OCI-LY7 (cell line): ENCODE measurements at regions not wholly inside any gene's neighbourhood (a gene's known extent, or its start where the extent isn't known, plus 50 kb on each side); places are given as distances from the start of the nearest gene placed in this dataset.

Experiments
- BruUV-seq: library from RNA; stranded (reverse); fragments of 400-500 nt; replicated peaks from 2 replicates; lab custom pipeline; 2021; lab: Mats Ljungman, UMichigan
- CTCF ChIA-PET: fragments of 300-600 bp; sonication (Branson Sonifier 250); formaldehyde crosslinking; loops from one replicate; lab custom pipeline; 2022; ENCODE audit warnings: antibody characterized with exemption; ENCODE audit not compliant: unreplicated experiment; lab: Charles Lee
- POLR2A ChIA-PET: fragments of 300-600 bp; sonication (Branson Sonifier 250); formaldehyde crosslinking; loops from one replicate; lab custom pipeline; 2022; ENCODE audit warnings: antibody characterized with exemption; lab: Charles Lee
- DNase-seq: peaks from one replicate; pipeline ENCODE4 v3.0.0-alpha.2; 2015; ENCODE audit warnings: low spot score
- H2AFZ ChIP-seq: fragments of 200-600 bp; sonication (generic), shearing (Covaris generic); 2 replicates; pipeline ENCODE4 v1.6.1; 2014; ENCODE audit warnings: mild to moderate bottlenecking, antibody characterized with exemption, low read length, moderate library complexity
- H3K27ac ChIP-seq: fragments of 200-600 bp; sonication (generic); 2 replicates; pipeline ENCODE4 v1.5.1; 2014; ENCODE audit warnings: mixed run types, low read depth, mild to moderate bottlenecking, moderate library complexity, low read length, inconsistent platforms; ENCODE audit not compliant: poor library complexity, severe bottlenecking
- H3K36me3 ChIP-seq: fragments of 200-600 bp; sonication (generic); 2 replicates; pipeline ENCODE4 v1.6.1; 2014; ENCODE audit warnings: mild to moderate bottlenecking, antibody characterized with exemption, low read length, moderate library complexity, mixed read lengths; ENCODE audit not compliant: insufficient read depth
- H3K4me1 ChIP-seq: fragments of 200-600 bp; sonication (generic); 2 replicates; pipeline ENCODE4 v1.5.1; 2014; ENCODE audit warnings: mild to moderate bottlenecking, low read length; ENCODE audit not compliant: insufficient read depth, poor library complexity, severe bottlenecking
- H3K4me2 ChIP-seq: fragments of 200-600 bp; sonication (generic); 2 replicates; pipeline ENCODE4 v1.6.1; 2014; ENCODE audit warnings: mild to moderate bottlenecking, low read length
- H3K4me3 ChIP-seq: fragments of 200-600 bp; sonication (generic); 2 replicates; pipeline ENCODE4 v1.5.1; 2014; ENCODE audit warnings: mild to moderate bottlenecking, low read depth, low read length; ENCODE audit not compliant: poor library complexity, severe bottlenecking
- H3K79me2 ChIP-seq: fragments of 200-600 bp; sonication (generic); 2 replicates; pipeline ENCODE4 v1.6.1; 2016; ENCODE audit warnings: low read depth, mild to moderate bottlenecking, low read length, moderate library complexity, mixed read lengths; ENCODE audit not compliant: insufficient read depth
- H3K9me2 ChIP-seq: fragments of 200-600 bp; sonication (generic); 2 replicates; pipeline ENCODE4 v1.6.1; 2016; ENCODE audit warnings: mild to moderate bottlenecking, low read length, mixed read lengths; ENCODE audit not compliant: insufficient read depth
- H3K9me3 ChIP-seq: fragments of 200-600 bp; sonication (generic); 2 replicates; pipeline ENCODE4 v1.6.1; 2014; ENCODE audit warnings: mild to moderate bottlenecking, mixed run types, low read length, mixed read lengths
- H4K20me1 ChIP-seq: fragments of 200-600 bp; sonication (generic); 2 replicates; pipeline ENCODE4 v1.6.1; 2014; ENCODE audit warnings: mild to moderate bottlenecking, antibody characterized with exemption, low read length, moderate library complexity, mixed read lengths; ENCODE audit not compliant: insufficient read depth
- EZH2phosphoT487 ChIP-seq: fragments of 200-600 bp; sonication (generic); IDR thresholded peaks from 2 replicates; pipeline ENCODE4 v1.6.1; 2018; ENCODE audit warnings: low read depth, borderline replicate concordance, mild to moderate bottlenecking, mixed run types, antibody characterized with exemption, low read length, moderate library complexity, mixed read lengths
- intact Hi-C: fragments of 100-400 bp; cut with micrococcal nuclease; formaldehyde crosslinking; loops from one replicate; pipeline ENCODE4 v1.10.0; 2022; ENCODE audit not compliant: unreplicated experiment
- TF ChIP-seq, protein P1 (sequence below): fragments of 200-600 bp; sonication (generic); conservative IDR thresholded peaks from 2 replicates; pipeline ENCODE4 v1.5.1; 2014; ENCODE audit warnings: mild to moderate bottlenecking, antibody characterized with exemption, low read length, moderate library complexity, mixed read lengths

DNA sequence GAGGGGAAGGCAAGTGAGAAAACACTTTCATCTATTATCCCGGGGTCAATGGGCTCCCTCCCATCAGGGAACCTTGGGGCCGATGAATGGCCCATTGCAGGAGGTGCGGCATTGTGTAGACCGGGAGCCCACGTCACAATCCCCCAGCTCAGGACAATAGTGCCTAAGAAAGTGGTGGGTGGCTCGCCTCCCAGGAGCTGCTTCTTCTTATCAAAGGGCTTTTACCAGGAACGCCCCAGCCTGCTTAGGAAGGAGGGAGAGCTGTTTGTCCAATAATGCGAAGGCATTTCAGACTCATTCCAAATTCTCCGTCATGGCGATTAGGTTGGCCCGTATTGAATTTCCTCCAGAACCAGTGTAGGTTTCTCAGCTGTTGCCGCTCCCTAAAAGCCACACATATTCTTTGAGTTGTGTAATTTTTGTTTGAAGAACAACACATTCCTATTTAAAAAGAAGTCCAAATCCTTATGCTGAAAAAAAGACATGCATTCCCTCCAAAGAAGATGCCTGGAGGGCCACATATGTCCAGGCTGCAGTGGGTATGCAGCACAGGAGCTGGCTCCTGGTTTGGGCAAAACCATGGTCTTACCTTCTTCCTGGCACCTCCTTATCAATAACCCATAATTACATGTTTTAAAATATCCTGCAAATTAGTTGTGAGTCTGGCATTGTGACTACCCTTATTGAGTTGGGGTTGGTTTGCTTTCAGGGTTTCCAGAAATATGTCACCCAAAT, 264.7 kb downstream of the MYCN start:
- DNase-seq, result no peak
- ChIA-PET CTCF (no interaction called here), POLR2A (no interaction called here)
- Histone ChIP-seq H2AFZ (no peak overlapping the region), H3K4me3 (no peak overlapping the region), H3K36me3 (no peaks in the 10 kb centered on the region), H3K27ac (no peak overlapping the region), H4K20me1 (no peaks in the 10 kb centered on the region), H3K79me2 (no peaks in the 10 kb centered on the region), H3K9me2 (no peaks in the 10 kb centered on the region), H3K4me2 (no peak overlapping the region), H3K9me3 (no peaks in the 10 kb centered on the region), H3K4me1 (no peaks in the 10 kb centered on the region)
- TF ChIP-seq, protein P1, sequence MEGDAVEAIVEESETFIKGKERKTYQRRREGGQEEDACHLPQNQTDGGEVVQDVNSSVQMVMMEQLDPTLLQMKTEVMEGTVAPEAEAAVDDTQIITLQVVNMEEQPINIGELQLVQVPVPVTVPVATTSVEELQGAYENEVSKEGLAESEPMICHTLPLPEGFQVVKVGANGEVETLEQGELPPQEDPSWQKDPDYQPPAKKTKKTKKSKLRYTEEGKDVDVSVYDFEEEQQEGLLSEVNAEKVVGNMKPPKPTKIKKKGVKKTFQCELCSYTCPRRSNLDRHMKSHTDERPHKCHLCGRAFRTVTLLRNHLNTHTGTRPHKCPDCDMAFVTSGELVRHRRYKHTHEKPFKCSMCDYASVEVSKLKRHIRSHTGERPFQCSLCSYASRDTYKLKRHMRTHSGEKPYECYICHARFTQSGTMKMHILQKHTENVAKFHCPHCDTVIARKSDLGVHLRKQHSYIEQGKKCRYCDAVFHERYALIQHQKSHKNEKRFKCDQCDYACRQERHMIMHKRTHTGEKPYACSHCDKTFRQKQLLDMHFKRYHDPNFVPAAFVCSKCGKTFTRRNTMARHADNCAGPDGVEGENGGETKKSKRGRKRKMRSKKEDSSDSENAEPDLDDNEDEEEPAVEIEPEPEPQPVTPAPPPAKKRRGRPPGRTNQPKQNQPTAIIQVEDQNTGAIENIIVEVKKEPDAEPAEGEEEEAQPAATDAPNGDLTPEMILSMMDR, result no peak
- no peak for TF ChIP-seq EZH2phosphoT487
- no TSS peak for BruUV-seq
- intact Hi-C loops, result no loop called here

- BruUV-seq, result no TSS peak
- no peak overlapping the region for H3K4me3 ChIP-seq
- intact Hi-C loops, result no loop called here
- no peaks in the 10 kb centered on the region for H3K4me1 ChIP-seq
- no peak overlapping the region for H2AFZ ChIP-seq
- no peak overlapping the region for H3K4me2 ChIP-seq
- ChIA-PET CTCF (no interaction called here), POLR2A (no interaction called here)
- H4K20me1 ChIP-seq, result no peaks in the 10 kb centered on the region
- H3K9me2 ChIP-seq, result no peaks in the 10 kb centered on the region
- H3K9me3 ChIP-seq, result no peaks in the 10 kb centered on the region
- no peaks in the 10 kb centered on the region for H3K79me2 ChIP-seq
- H3K27ac ChIP-seq, result no peak overlapping the region
- no peaks in the 10 kb centered on the region for H3K36me3 ChIP-seq
- TF ChIP-seq, protein P1, result no peak
- TF ChIP-seq EZH2phosphoT487, result no peak
- no peak for DNase-seq
Observed at GRCh38 chr2:16204251-16204650, 263.9 kb downstream of the MYCN start.

DNA sequence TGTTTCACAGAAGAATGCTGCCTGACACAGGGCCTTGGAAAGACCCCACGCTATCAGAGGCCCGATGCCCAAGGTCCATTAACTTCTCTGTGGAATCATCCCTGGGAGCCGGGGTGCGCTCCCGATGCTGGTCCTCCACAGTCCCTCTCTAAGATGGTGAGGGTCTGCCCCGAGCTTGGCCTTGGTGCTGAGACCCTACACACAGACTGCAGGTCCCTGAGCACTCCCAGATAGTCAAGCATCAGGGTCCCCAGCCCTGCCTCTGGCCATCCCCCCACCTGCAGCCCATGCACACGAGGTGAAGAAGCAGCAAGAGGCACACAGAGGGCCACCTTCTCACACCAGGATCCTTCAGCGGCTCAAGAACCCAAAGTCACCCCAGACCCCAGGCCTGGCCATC, 263.3 kb downstream of the MYCN start:
- Histone ChIP-seq H3K4me1 (no peaks in the 10 kb centered on the region), H3K4me2 (no peak overlapping the region), H2AFZ (no peak overlapping the region), H3K36me3 (no peaks in the 10 kb centered on the region), H3K9me2 (no peaks in the 10 kb centered on the region), H3K27ac (no peak overlapping the region), H3K79me2 (no peaks in the 10 kb centered on the region), H3K9me3 (no peaks in the 10 kb centered on the region), H4K20me1 (no peaks in the 10 kb centered on the region), H3K4me3 (no peak overlapping the region)
- TF ChIP-seq EZH2phosphoT487, result no peak
- TF ChIP-seq, protein P1, result no peak
- ChIA-PET POLR2A (interaction anchor here (0.5 kb wide), 2 partner anchors 526 to 1468 kb away, joined by 3 read pairs; no protein-coding TSS in a partner anchor), CTCF (no interaction called here)
- no peak for DNase-seq
- BruUV-seq, result no TSS peak
- intact Hi-C loops, result no loop called here
